Astrocyte (in vitro differentiated cells and primary cell): ENCODE measurements at regions not wholly inside any gene's neighbourhood (a gene's known extent, or its start where the extent isn't known, plus 50 kb on each side); places are given as distances from the start of the nearest gene placed in this dataset.

ENCODE experiments used
- DNase-seq: peaks from one replicate; pipeline ENCODE4 v3.0.0-alpha.2; 2010; ENCODE audit warnings: low read depth
- FAIRE-seq: peaks from 2 replicates; lab custom pipeline; 2011; peaks lifted over from hg19 to GRCh38; lab: Jason Lieb, UNC
- H2AFZ ChIP-seq: 2 replicates; pipeline ENCODE4 v1.6.0; 2012; ENCODE audit warnings: low read depth, low read length, inconsistent platforms
- H3K27ac ChIP-seq: 2 replicates; pipeline ENCODE4 v1.5.1; 2011; ENCODE audit warnings: low read depth, low read length, inconsistent platforms
- H3K27me3 ChIP-seq: 2 replicates; pipeline ENCODE4 v1.6.0; 2011; ENCODE audit warnings: low read length, inconsistent platforms; ENCODE audit not compliant: insufficient read depth
- H3K36me3 ChIP-seq: 2 replicates; pipeline ENCODE4 v1.5.1; 2011; ENCODE audit warnings: low read length, inconsistent platforms; ENCODE audit not compliant: insufficient read depth
- H3K4me1 ChIP-seq: 2 replicates; pipeline ENCODE4 v1.5.1; 2011; ENCODE audit warnings: low read length, inconsistent platforms; ENCODE audit not compliant: insufficient read depth
- H3K4me2 ChIP-seq: 2 replicates; pipeline ENCODE4 v1.6.0; 2012; ENCODE audit warnings: low read length, inconsistent platforms
- H3K4me3 ChIP-seq: 2 replicates; pipeline ENCODE4 v1.5.1; 2011; ENCODE audit warnings: low read depth, mild to moderate bottlenecking, low read length, inconsistent platforms; ENCODE audit not compliant: insufficient read depth
- H3K79me2 ChIP-seq: 2 replicates; pipeline ENCODE4 v1.6.0; 2012; ENCODE audit warnings: mild to moderate bottlenecking, low read length, inconsistent platforms; ENCODE audit not compliant: insufficient read depth
- H3K9ac ChIP-seq: 2 replicates; pipeline ENCODE4 v1.6.0; 2012; ENCODE audit warnings: mild to moderate bottlenecking, low read length, inconsistent platforms
- H3K9me3 ChIP-seq: 2 replicates; pipeline ENCODE4 v1.5.1; 2012; ENCODE audit warnings: low read depth, mild to moderate bottlenecking, low read length, inconsistent platforms; ENCODE audit not compliant: insufficient read depth
- H4K20me1 ChIP-seq: 2 replicates; pipeline ENCODE4 v1.6.0; 2012; ENCODE audit warnings: low read length, inconsistent platforms; ENCODE audit not compliant: insufficient read depth
- H3K27ac Mint-ChIP-seq: one replicate; pipeline ENCODE4 v1.8.0; 2021; ENCODE audit warnings: mild to moderate bottlenecking, mixed read lengths; ENCODE audit not compliant: unreplicated experiment
- H3K27me3 Mint-ChIP-seq: one replicate; pipeline ENCODE4 v1.8.0; 2021; ENCODE audit warnings: low read depth, mixed read lengths; ENCODE audit not compliant: unreplicated experiment
- H3K36me3 Mint-ChIP-seq: one replicate; pipeline ENCODE4 v1.8.0; 2021; ENCODE audit warnings: low read depth, mixed read lengths; ENCODE audit not compliant: unreplicated experiment
- H3K4me1 Mint-ChIP-seq: one replicate; pipeline ENCODE4 v1.8.0; 2021; ENCODE audit warnings: low read depth, mixed read lengths; ENCODE audit not compliant: unreplicated experiment
- H3K4me3 Mint-ChIP-seq: one replicate; pipeline ENCODE4 v1.8.0; 2021; ENCODE audit warnings: mild to moderate bottlenecking, moderate library complexity, mixed read lengths; ENCODE audit not compliant: unreplicated experiment
- H3K9me3 Mint-ChIP-seq: one replicate; pipeline ENCODE4 v1.8.0; 2021; ENCODE audit warnings: mild to moderate bottlenecking, mixed read lengths; ENCODE audit not compliant: unreplicated experiment
- CTCF ChIP-seq: IDR thresholded peaks from 2 replicates; pipeline ENCODE4 v1.5.1; 2011; ENCODE audit warnings: low read depth, mild to moderate bottlenecking, inconsistent platforms, low read length, moderate library complexity; ENCODE audit not compliant: insufficient read depth
- EZH2 ChIP-seq: IDR thresholded peaks from 2 replicates; pipeline ENCODE4 v1.6.1; 2012; ENCODE audit warnings: mild to moderate bottlenecking, low read length, inconsistent platforms; ENCODE audit not compliant: insufficient read depth

GRCh38 chr9:115606838-115607237 lies 488.9 kb upstream of the TNC start:
- Mint-ChIP-seq H3K27ac (no peak overlapping the region), H3K27me3 (no peaks in the 10 kb centered on the region), H3K9me3 (peaks cover 3% of the 10 kb centered on the region), H3K4me1 (peaks cover under 1% of the 10 kb centered on the region), H3K36me3 (no peaks in the 10 kb centered on the region), H3K4me3 (no peak overlapping the region)
- no peaks in the 10 kb centered on the region for H3K36me3 ChIP-seq
- no peak overlapping the region for H3K4me3 ChIP-seq
- peaks cover 9% of the 10 kb centered on the region for H3K4me1 ChIP-seq
- no peak overlapping the region for H2AFZ ChIP-seq
- H3K4me2 ChIP-seq, result no peak overlapping the region
- no peaks in the 10 kb centered on the region for H3K27me3 ChIP-seq
- FAIRE-seq (no peak), DNase-seq (no peak)
- TF ChIP-seq EZH2, result no peak
- no peak for TF ChIP-seq CTCF
- H3K9ac ChIP-seq, result no peak overlapping the region
- H3K9me3 ChIP-seq, result no peaks in the 10 kb centered on the region
- H3K27ac ChIP-seq, result no peak overlapping the region
- no peaks in the 10 kb centered on the region for H4K20me1 ChIP-seq
- H3K79me2 ChIP-seq, result no peaks in the 10 kb centered on the region

DNA sequence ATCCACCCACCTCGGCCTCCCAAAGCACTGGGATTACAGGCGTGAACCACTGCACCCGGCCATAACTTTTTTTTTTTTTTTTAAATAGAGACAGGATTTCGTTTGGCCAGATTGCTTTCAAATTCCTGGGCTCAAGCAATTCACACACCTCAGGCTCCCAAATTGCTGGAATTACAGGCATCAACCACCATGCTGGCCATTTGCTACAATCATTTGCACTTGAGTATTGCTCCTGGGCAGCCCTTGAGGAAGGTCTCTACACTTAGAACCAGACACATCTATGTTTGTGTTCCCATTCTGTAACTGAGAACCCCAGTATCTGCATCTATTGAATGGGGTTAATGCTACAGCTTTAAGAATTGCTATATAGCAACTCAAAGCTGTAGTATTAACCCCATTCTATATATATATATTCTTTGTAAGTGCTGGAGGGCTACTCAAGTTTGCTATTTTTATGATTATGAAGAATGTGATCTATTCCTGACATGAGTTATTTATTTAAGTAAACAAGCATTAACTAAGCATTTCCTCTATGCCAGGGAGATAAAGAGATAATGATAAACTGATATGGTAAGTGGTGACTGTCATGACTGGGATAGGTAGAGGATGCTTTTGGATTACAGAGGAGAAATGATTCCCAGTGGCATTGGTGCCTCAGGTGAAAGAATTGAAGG lies 496.5 kb upstream of the TNC start:
- no peaks in the 10 kb centered on the region for H3K27me3 ChIP-seq
- no peak overlapping the region for H2AFZ ChIP-seq
- FAIRE-seq, result no peak
- H3K27ac ChIP-seq, result peak overlapping the region; percentile 96
- H4K20me1 ChIP-seq, result no peaks in the 10 kb centered on the region
- H3K4me3 Mint-ChIP-seq, result no peak overlapping the region
- H3K9ac ChIP-seq, result peak overlapping the region; percentile 78
- H3K9me3 ChIP-seq, result no peaks in the 10 kb centered on the region
- peak overlapping the region; percentile 74 for H3K4me2 ChIP-seq
- no peak for TF ChIP-seq EZH2
- TF ChIP-seq CTCF, result no peak
- H3K27me3 Mint-ChIP-seq, result no peaks in the 10 kb centered on the region
- no peak for DNase-seq
- peak overlapping the region; percentile 88 for H3K27ac Mint-ChIP-seq
- H3K36me3 ChIP-seq, result no peaks in the 10 kb centered on the region
- peaks cover 5% of the 10 kb centered on the region for H3K36me3 Mint-ChIP-seq
- H3K4me3 ChIP-seq, result no peak overlapping the region
- peaks cover 24% of the 10 kb centered on the region for H3K4me1 ChIP-seq
- peaks cover 3% of the 10 kb centered on the region for H3K9me3 Mint-ChIP-seq
- H3K4me1 Mint-ChIP-seq, result peaks cover 26% of the 10 kb centered on the region
- H3K79me2 ChIP-seq, result no peaks in the 10 kb centered on the region

GRCh38 chr9:115615000-115615401 lies 497.0 kb upstream of the TNC start:
- H3K9me3 Mint-ChIP-seq, result peaks cover 6% of the 10 kb centered on the region
- peak overlapping the region; percentile 88 for H3K27ac Mint-ChIP-seq
- no peaks in the 10 kb centered on the region for H3K79me2 ChIP-seq
- peaks cover 24% of the 10 kb centered on the region for H3K4me1 ChIP-seq
- no peak for DNase-seq
- H3K27me3 ChIP-seq, result no peaks in the 10 kb centered on the region
- no peaks in the 10 kb centered on the region for H3K36me3 ChIP-seq
- no peak overlapping the region for H3K4me3 Mint-ChIP-seq
- no peak overlapping the region for H3K4me3 ChIP-seq
- no peak for FAIRE-seq
- no peaks in the 10 kb centered on the region for H3K27me3 Mint-ChIP-seq
- H3K9ac ChIP-seq, result peak overlapping the region; percentile 78
- H4K20me1 ChIP-seq, result no peaks in the 10 kb centered on the region
- peak overlapping the region; percentile 96 for H3K27ac ChIP-seq
- peaks cover 26% of the 10 kb centered on the region for H3K4me1 Mint-ChIP-seq
- H3K9me3 ChIP-seq, result no peaks in the 10 kb centered on the region
- peaks cover 5% of the 10 kb centered on the region for H3K36me3 Mint-ChIP-seq
- no peak overlapping the region for H2AFZ ChIP-seq
- TF ChIP-seq EZH2 (no peak), CTCF (no peak)
- peak overlapping the region; percentile 74 for H3K4me2 ChIP-seq
